DND-41 (cell line): ENCODE measurements at regions not wholly inside any gene's neighbourhood (a gene's known extent, or its start where the extent isn't known, plus 50 kb on each side); places are given as distances from the start of the nearest gene placed in this dataset.

ENCODE experiments used
- ATAC-seq: fragments of 200-7000 bp; cut with Tn5 transposase; 3 replicates; pipeline ENCODE4 v1.9.1; 2021; ENCODE audit warnings: low read depth; ENCODE audit not compliant: insufficient read depth
- DNase-seq: peaks from one replicate; pipeline ENCODE4 v3.0.0-alpha.2; 2020
- H2AFZ ChIP-seq: 2 replicates; pipeline ENCODE4 v1.6.0; 2012; ENCODE audit warnings: low read depth, low read length
- H3K27ac ChIP-seq: 2 replicates; pipeline ENCODE4 v1.5.1; 2012; ENCODE audit warnings: low read length, inconsistent platforms
- H3K27me3 ChIP-seq: fragments of 200-600 bp; sonication (generic); 2 replicates; pipeline ENCODE4 v1.6.0; 2012; ENCODE audit warnings: low read length, mild to moderate bottlenecking, inconsistent platforms; ENCODE audit not compliant: insufficient read depth, poor library complexity
- H3K36me3 ChIP-seq: 2 replicates; pipeline ENCODE4 v1.5.1; 2012; ENCODE audit warnings: low read length, inconsistent platforms; ENCODE audit not compliant: insufficient read depth
- H3K4me1 ChIP-seq: 2 replicates; pipeline ENCODE4 v1.5.1; 2012; ENCODE audit warnings: mild to moderate bottlenecking, low read length; ENCODE audit not compliant: insufficient read depth
- H3K4me2 ChIP-seq: 2 replicates; pipeline ENCODE4 v1.6.0; 2012; ENCODE audit warnings: mild to moderate bottlenecking, moderate library complexity, low read length, inconsistent platforms; ENCODE audit not compliant: insufficient read depth
- H3K4me3 ChIP-seq, 2 experiments: fragments of 200-600 bp in 1 of 2; shearing (Covaris generic) in 1 of 2; 2 replicates each; pipeline ENCODE4 v1.5.1; 2012 to 2016; ENCODE audit warnings: inconsistent platforms in 2 of 2, low read length in 2 of 2, mild to moderate bottlenecking in 2 of 2, low read depth in 1 of 2, moderate library complexity in 1 of 2
- H3K79me2 ChIP-seq: 2 replicates; pipeline ENCODE4 v1.6.0; 2012; ENCODE audit warnings: low read length, inconsistent platforms; ENCODE audit not compliant: insufficient read depth
- H3K9ac ChIP-seq: 2 replicates; pipeline ENCODE4 v1.6.0; 2012; ENCODE audit warnings: low read depth, mild to moderate bottlenecking, inconsistent platforms, low read length, moderate library complexity
- H3K9me3 ChIP-seq: 2 replicates; pipeline ENCODE4 v1.5.1; 2012; ENCODE audit warnings: low read length, moderate library complexity, mild to moderate bottlenecking, inconsistent platforms; ENCODE audit not compliant: insufficient read depth, severe bottlenecking
- H4K20me1 ChIP-seq: 2 replicates; pipeline ENCODE4 v1.6.0; 2012; ENCODE audit warnings: low read length; ENCODE audit not compliant: insufficient read depth
- EZH2 ChIP-seq: IDR thresholded peaks from 3 replicates; pipeline ENCODE4 v1.6.1; 2012; ENCODE audit warnings: borderline replicate concordance, low read depth, mild to moderate bottlenecking, moderate library complexity, low read length, inconsistent platforms; ENCODE audit not compliant: severe bottlenecking
- TF ChIP-seq, protein P1 (sequence below): IDR thresholded peaks from 2 replicates; pipeline ENCODE4 v1.5.1; 2012; ENCODE audit warnings: borderline replicate concordance, low read length, moderate library complexity, mild to moderate bottlenecking; ENCODE audit not compliant: poor library complexity, severe bottlenecking; ENCODE audit errors: extremely low read depth

GRCh38 chrX:39710776-39711175 lies 387.0 kb downstream of the BCOR start:
- Histone ChIP-seq H3K4me3 (no peak overlapping the region), H4K20me1 (no peaks in the 10 kb centered on the region), H3K27me3 (no peaks in the 10 kb centered on the region), H3K4me1 (no peaks in the 10 kb centered on the region), H3K27ac (no peak overlapping the region), H3K36me3 (no peaks in the 10 kb centered on the region), H3K9me3 (no peaks in the 10 kb centered on the region), H3K79me2 (no peaks in the 10 kb centered on the region), H3K9ac (no peak overlapping the region), H3K4me2 (no peak overlapping the region), H2AFZ (no peak overlapping the region)
- DNase-seq (no peak), ATAC-seq (no peak)
- TF ChIP-seq, protein P1, sequence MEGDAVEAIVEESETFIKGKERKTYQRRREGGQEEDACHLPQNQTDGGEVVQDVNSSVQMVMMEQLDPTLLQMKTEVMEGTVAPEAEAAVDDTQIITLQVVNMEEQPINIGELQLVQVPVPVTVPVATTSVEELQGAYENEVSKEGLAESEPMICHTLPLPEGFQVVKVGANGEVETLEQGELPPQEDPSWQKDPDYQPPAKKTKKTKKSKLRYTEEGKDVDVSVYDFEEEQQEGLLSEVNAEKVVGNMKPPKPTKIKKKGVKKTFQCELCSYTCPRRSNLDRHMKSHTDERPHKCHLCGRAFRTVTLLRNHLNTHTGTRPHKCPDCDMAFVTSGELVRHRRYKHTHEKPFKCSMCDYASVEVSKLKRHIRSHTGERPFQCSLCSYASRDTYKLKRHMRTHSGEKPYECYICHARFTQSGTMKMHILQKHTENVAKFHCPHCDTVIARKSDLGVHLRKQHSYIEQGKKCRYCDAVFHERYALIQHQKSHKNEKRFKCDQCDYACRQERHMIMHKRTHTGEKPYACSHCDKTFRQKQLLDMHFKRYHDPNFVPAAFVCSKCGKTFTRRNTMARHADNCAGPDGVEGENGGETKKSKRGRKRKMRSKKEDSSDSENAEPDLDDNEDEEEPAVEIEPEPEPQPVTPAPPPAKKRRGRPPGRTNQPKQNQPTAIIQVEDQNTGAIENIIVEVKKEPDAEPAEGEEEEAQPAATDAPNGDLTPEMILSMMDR, result no peak
- no peak for TF ChIP-seq EZH2

GRCh38 chrX:39714471-39714870 lies 383.3 kb downstream of the BCOR start:
- no peak overlapping the region for H3K4me3 ChIP-seq
- H2AFZ ChIP-seq, result no peak overlapping the region
- H3K36me3 ChIP-seq, result no peaks in the 10 kb centered on the region
- no peaks in the 10 kb centered on the region for H3K79me2 ChIP-seq
- ATAC-seq (no peak), DNase-seq (no peak)
- H4K20me1 ChIP-seq, result no peaks in the 10 kb centered on the region
- H3K27ac ChIP-seq, result no peak overlapping the region
- TF ChIP-seq EZH2, result no peak
- TF ChIP-seq, protein P1, result no peak
- no peaks in the 10 kb centered on the region for H3K4me1 ChIP-seq
- H3K27me3 ChIP-seq, result no peaks in the 10 kb centered on the region
- H3K9ac ChIP-seq, result no peak overlapping the region
- H3K4me2 ChIP-seq, result no peak overlapping the region
- no peaks in the 10 kb centered on the region for H3K9me3 ChIP-seq

DNA sequence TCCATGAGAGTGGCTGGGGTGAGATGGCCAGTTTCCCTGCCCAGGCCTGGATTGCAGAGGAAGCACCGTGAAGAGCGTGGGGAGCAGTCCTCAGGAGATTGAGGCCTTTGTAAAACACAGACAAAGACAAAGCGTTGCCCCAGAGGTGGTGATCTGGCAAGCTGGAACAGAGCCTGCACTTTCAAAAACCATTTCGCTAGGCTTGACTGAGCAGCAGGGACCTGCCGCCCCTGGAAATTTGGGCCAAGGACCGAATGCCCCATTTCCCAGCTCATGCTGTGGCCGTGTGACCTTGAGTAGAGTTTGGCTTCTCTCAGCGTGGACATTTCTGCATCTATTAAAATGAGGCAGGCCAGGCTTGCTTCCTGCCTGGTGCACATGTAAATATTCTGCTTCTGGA lies 381.4 kb downstream of the BCOR start:
- DNase-seq (no peak), ATAC-seq (no peak)
- Histone ChIP-seq H3K4me3 (no peak overlapping the region), H2AFZ (no peak overlapping the region), H3K9me3 (no peaks in the 10 kb centered on the region), H3K4me2 (no peak overlapping the region), H3K9ac (no peak overlapping the region), H3K79me2 (no peaks in the 10 kb centered on the region), H3K36me3 (no peaks in the 10 kb centered on the region), H3K4me1 (no peaks in the 10 kb centered on the region), H3K27ac (no peak overlapping the region), H3K27me3 (no peaks in the 10 kb centered on the region), H4K20me1 (no peaks in the 10 kb centered on the region)
- TF ChIP-seq, protein P1, result no peak
- TF ChIP-seq EZH2, result no peak

GRCh38 chrX:39716802-39717540 lies 380.8 kb downstream of the BCOR start:
- ATAC-seq, result no peak
- no peak overlapping the region for H3K9ac ChIP-seq
- H3K79me2 ChIP-seq, result no peaks in the 10 kb centered on the region
- no peaks in the 10 kb centered on the region for H4K20me1 ChIP-seq
- no peaks in the 10 kb centered on the region for H3K27me3 ChIP-seq
- no peaks in the 10 kb centered on the region for H3K4me1 ChIP-seq
- H3K9me3 ChIP-seq, result no peaks in the 10 kb centered on the region
- no peak for DNase-seq
- H3K4me3 ChIP-seq, result no peak overlapping the region
- no peak overlapping the region for H3K27ac ChIP-seq
- no peak overlapping the region for H3K4me2 ChIP-seq
- H3K36me3 ChIP-seq, result no peaks in the 10 kb centered on the region
- no peak for TF ChIP-seq EZH2
- TF ChIP-seq, protein P1, result no peak
- no peak overlapping the region for H2AFZ ChIP-seq
